ENCODE measurements at regions not wholly inside any gene's neighbourhood (a gene's known extent, or its start where the extent isn't known, plus 50 kb on each side); places are given as distances from the start of the nearest gene placed in this dataset.

DNA sequence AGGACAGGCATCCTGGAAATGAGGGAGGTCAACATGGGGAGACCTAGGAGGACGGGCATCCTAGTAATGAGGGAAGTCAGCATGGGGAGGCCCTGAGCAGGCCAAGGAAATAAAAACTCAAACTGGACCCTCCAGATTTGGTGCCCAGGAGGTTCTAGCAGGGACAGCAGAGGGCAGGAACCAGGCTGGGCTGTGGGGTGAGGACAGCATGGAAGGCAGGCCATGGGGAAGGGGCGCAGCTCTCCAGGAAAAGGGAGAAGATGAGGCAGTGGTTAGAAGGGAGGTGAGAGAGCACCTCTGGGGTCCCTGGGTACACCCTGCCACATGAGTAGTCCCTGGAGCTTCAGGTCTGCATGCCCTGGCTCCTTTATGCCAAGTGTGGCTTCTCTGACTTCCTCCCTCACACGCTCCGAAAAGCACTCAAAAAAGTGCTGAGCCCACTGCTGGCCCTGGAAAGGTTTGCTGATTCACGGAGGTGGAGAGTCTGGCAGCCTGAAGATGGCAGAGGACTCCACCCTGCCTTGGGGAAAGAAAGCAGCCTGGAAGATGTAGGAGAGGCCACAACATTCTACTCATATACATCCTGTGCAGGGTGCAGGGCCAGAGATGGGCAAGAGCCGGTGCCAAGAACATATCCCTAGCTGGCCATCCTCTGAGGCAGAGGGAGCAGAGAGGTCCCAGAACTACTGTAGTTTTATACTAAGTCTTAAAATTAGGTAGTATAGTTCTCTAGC, 154.9 kb downstream of the MRPL14 start:
- no peak overlapping the region for H3K27ac Mint-ChIP-seq

DNA sequence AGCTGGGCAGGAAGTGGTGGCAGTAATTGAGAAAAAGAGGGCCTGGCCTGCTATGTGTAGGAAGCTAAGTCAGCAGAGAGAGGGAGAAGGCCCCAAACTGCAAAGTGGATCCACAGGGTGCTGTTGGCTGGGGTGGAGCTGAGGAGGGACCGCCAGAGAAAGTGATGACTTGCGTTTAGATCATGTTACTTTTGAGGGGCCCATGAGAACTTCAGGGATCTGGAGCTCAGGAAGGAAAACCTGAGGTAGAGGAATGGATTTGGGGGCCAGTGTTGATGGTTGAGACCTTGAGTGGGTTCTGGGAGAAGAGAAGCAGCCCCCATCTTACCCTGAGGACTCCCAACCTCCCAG, 155.5 kb downstream of the MRPL14 start:
- Mint-ChIP-seq H3K27ac (no peak overlapping the region), H3K9me3 (no peaks in the 10 kb centered on the region), H3K27me3 (ENCODE audit: insufficient read depth) (peaks cover 26% of the 10 kb centered on the region), H3K36me3 (ENCODE audit: low read depth) (no peaks in the 10 kb centered on the region), H3K4me3 (no peak overlapping the region), H3K4me1 (ENCODE audit: low read depth) (no peaks in the 10 kb centered on the region)
- intact Hi-C loops (cut with micrococcal nuclease), result no loop called here
- DNase-seq (ENCODE audit: low spot score), result no peak

More for the DNA sequence above, 154.9 kb downstream of the MRPL14 start:
- Mint-ChIP-seq H3K36me3 (ENCODE audit: low read depth) (no peaks in the 10 kb centered on the region), H3K9me3 (no peaks in the 10 kb centered on the region), H3K4me3 (no peak overlapping the region), H3K27me3 (ENCODE audit: insufficient read depth) (peaks cover 30% of the 10 kb centered on the region), H3K4me1 (ENCODE audit: low read depth) (no peaks in the 10 kb centered on the region)
- intact Hi-C loops (cut with micrococcal nuclease), result no loop called here
- DNase-seq (ENCODE audit: low spot score), result no peak

GRCh38 chr6:43970913-43971775, 156.1 kb downstream of the MRPL14 start:
- H3K4me1 Mint-ChIP-seq (ENCODE audit: low read depth), result no peaks in the 10 kb centered on the region
- intact Hi-C loops (cut with micrococcal nuclease), result no loop called here
- no peak overlapping the region for H3K4me3 Mint-ChIP-seq
- H3K36me3 Mint-ChIP-seq (ENCODE audit: low read depth), result no peaks in the 10 kb centered on the region
- DNase-seq (ENCODE audit: low spot score), result no peak
- peaks cover 23% of the 10 kb centered on the region for H3K27me3 Mint-ChIP-seq (ENCODE audit: insufficient read depth)
- H3K9me3 Mint-ChIP-seq, result no peaks in the 10 kb centered on the region
- peak overlapping the region; percentile 45 for H3K27ac Mint-ChIP-seq

GRCh38 chr6:43970068-43970912, 157.0 kb downstream of the MRPL14 start:
- intact Hi-C loops (cut with micrococcal nuclease), result no loop called here
- no peak overlapping the region for H3K27ac Mint-ChIP-seq
- H3K36me3 Mint-ChIP-seq (ENCODE audit: low read depth), result no peaks in the 10 kb centered on the region
- no peaks in the 10 kb centered on the region for H3K4me1 Mint-ChIP-seq (ENCODE audit: low read depth)
- no peak for DNase-seq (ENCODE audit: low spot score)
- peaks cover 20% of the 10 kb centered on the region for H3K27me3 Mint-ChIP-seq (ENCODE audit: insufficient read depth)
- H3K9me3 Mint-ChIP-seq, result no peaks in the 10 kb centered on the region
- H3K4me3 Mint-ChIP-seq, result no peak overlapping the region

- DNase-seq (ENCODE audit: low spot score), result no peak
- Mint-ChIP-seq H3K27me3 (ENCODE audit: insufficient read depth) (peaks cover 11% of the 10 kb centered on the region), H3K36me3 (ENCODE audit: low read depth) (no peaks in the 10 kb centered on the region), H3K27ac (no peak overlapping the region), H3K9me3 (no peaks in the 10 kb centered on the region), H3K4me1 (ENCODE audit: low read depth) (no peaks in the 10 kb centered on the region), H3K4me3 (no peak overlapping the region)
- intact Hi-C loops (cut with micrococcal nuclease), result no loop called here
Observed at GRCh38 chr6:43969158-43969981, 157.9 kb downstream of the MRPL14 start.

GRCh38 chr6:43968110-43968965, 158.9 kb downstream of the MRPL14 start:
- Mint-ChIP-seq H3K36me3 (ENCODE audit: low read depth) (no peaks in the 10 kb centered on the region), H3K4me1 (ENCODE audit: low read depth) (no peaks in the 10 kb centered on the region), H3K27me3 (ENCODE audit: insufficient read depth) (peaks cover 8% of the 10 kb centered on the region), H3K4me3 (no peak overlapping the region), H3K9me3 (no peaks in the 10 kb centered on the region), H3K27ac (no peak overlapping the region)
- no peak for DNase-seq (ENCODE audit: low spot score)
- intact Hi-C loops (cut with micrococcal nuclease), result no loop called here

DNA sequence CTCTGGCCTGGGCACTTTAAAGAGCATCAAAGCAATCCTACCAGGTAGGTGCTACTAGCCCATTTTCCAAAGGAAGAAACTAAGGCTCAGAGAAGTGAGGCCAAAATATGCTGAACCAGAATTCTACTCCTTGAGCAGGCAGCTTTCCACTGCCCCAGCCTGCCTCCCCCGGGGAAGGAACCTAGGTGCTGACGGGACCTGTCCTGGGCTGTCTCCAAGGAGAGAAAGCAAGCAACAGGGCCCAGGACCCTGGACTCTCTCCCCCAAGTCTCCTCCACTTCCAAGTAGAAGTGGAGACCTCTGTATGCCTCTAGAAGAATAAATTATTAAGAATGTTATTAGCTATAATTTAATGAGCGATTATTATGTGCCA, 159.5 kb downstream of the MRPL14 start:
- H3K4me3 Mint-ChIP-seq, result no peak overlapping the region
- H3K27me3 Mint-ChIP-seq (ENCODE audit: insufficient read depth), result peaks cover 5% of the 10 kb centered on the region
- no peaks in the 10 kb centered on the region for H3K36me3 Mint-ChIP-seq (ENCODE audit: low read depth)
- no peak for DNase-seq (ENCODE audit: low spot score)
- no peak overlapping the region for H3K27ac Mint-ChIP-seq
- no peaks in the 10 kb centered on the region for H3K4me1 Mint-ChIP-seq (ENCODE audit: low read depth)
- intact Hi-C loops (cut with micrococcal nuclease), result no loop called here
- no peaks in the 10 kb centered on the region for H3K9me3 Mint-ChIP-seq

- Mint-ChIP-seq H3K27me3 (ENCODE audit: insufficient read depth) (peaks cover 3% of the 10 kb centered on the region), H3K9me3 (no peaks in the 10 kb centered on the region), H3K4me1 (ENCODE audit: low read depth) (no peaks in the 10 kb centered on the region), H3K27ac (no peak overlapping the region), H3K36me3 (ENCODE audit: low read depth) (no peaks in the 10 kb centered on the region), H3K4me3 (no peak overlapping the region)
- no peak for DNase-seq (ENCODE audit: low spot score)
- intact Hi-C loops (cut with micrococcal nuclease), result no loop called here
Observed at GRCh38 chr6:43966853-43967718, 160.2 kb downstream of the MRPL14 start.

GRCh38 chr6:43966374-43966658, 160.9 kb downstream of the MRPL14 start:
- intact Hi-C loops (cut with micrococcal nuclease), result no loop called here
- Mint-ChIP-seq H3K27ac (no peak overlapping the region), H3K4me1 (ENCODE audit: low read depth) (no peaks in the 10 kb centered on the region), H3K36me3 (ENCODE audit: low read depth) (no peaks in the 10 kb centered on the region), H3K27me3 (ENCODE audit: insufficient read depth) (peaks cover 9% of the 10 kb centered on the region), H3K9me3 (no peaks in the 10 kb centered on the region), H3K4me3 (no peak overlapping the region)
- no peak for DNase-seq (ENCODE audit: low spot score)

DNA sequence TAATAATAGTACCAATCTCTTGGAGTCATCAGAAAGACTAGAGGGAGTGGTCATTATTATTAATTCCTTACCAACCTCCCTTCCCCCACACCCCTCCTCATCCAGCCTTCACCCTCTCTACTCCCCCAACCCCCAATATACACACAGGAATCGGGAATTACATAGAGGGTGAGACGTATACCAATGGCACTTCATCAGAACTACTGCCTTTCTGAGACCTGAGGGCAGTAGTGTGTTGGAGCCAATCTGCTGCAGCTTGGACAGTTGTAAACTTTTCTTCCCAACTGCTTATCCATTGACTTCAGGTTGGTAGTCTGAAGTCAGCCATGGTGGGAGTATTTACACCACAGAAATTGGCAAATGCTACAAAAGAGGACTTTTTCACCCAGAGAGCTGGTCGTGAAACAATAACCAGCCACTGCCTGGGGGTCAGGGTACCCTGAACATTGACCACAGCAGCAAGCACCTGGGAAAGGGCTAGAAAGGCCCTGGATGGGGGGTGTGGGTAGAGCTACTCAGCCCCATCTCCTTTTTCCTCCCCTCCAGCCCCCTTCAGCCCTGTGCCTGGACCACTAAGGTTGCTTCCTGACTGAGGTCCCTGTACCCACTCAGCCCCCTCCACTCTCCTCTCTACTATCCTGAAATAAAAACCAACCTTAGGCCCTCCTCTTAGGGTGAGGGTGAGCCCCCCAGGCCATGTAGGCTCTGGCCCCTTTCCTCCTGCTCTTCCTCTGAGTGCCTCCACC, 161.5 kb downstream of the MRPL14 start:
- H3K9me3 Mint-ChIP-seq, result no peaks in the 10 kb centered on the region
- no peaks in the 10 kb centered on the region for H3K4me1 Mint-ChIP-seq (ENCODE audit: low read depth)
- H3K27me3 Mint-ChIP-seq (ENCODE audit: insufficient read depth), result peaks cover 12% of the 10 kb centered on the region
- intact Hi-C loops (cut with micrococcal nuclease), result no loop called here
- no peak overlapping the region for H3K4me3 Mint-ChIP-seq
- no peak overlapping the region for H3K27ac Mint-ChIP-seq
- H3K36me3 Mint-ChIP-seq (ENCODE audit: low read depth), result no peaks in the 10 kb centered on the region
- no peak for DNase-seq (ENCODE audit: low spot score)

Measured in activated T-helper 1 cell treated with anti-CD3 and anti-CD28 coated beads, Interleukin-12 subunit alpha, Interleukin-12 subunit beta, Interleukin-2, Interleukin-4 antibody, amounts not matched to agents 30 ng/mL and 10 ng/mL and 1 ng/mL, durations not matched to agents 14 hours and 24 hours and 36 hours (primary cell).